Caco-2 (cell line): ENCODE measurements at regions not wholly inside any gene's neighbourhood (a gene's known extent, or its start where the extent isn't known, plus 50 kb on each side); places are given as distances from the start of the nearest gene placed in this dataset.

Source experiments
- BruUV-seq: library from RNA; stranded (reverse); fragments of 400-500 nt; replicated peaks from 2 replicates; lab custom pipeline; 2021; lab: Mats Ljungman, UMichigan
- CTCF ChIA-PET: fragments of 300-600 bp; sonication (Branson Sonifier 250); formaldehyde crosslinking; loops from one replicate; lab custom pipeline; 2022; ENCODE audit warnings: antibody characterized with exemption; lab: Charles Lee
- POLR2A ChIA-PET: fragments of 300-600 bp; sonication (Branson Sonifier 250); formaldehyde crosslinking; loops from one replicate; lab custom pipeline; 2022; ENCODE audit warnings: antibody characterized with exemption; lab: Charles Lee
- DNase-seq, 2 experiments: peaks; one replicate each; pipeline versions ENCODE4 v3.0.0 to v3.0.0-alpha.2; 2020 to 2022
- H3K27me3 ChIP-seq: replicated peaks from 2 replicates; pipeline ENCODE4 v1.6.0; 2011; ENCODE audit warnings: low read length; ENCODE audit not compliant: control insufficient read depth, insufficient read depth
- H3K36me3 ChIP-seq: 2 replicates; pipeline ENCODE4 v1.5.1; 2011; ENCODE audit warnings: low read length; ENCODE audit not compliant: control insufficient read depth, insufficient read depth
- H3K4me1 ChIP-seq: fragments of 250-450 bp; sonication (Bioruptor Pico); 2 replicates; pipeline ENCODE4 v1.5.1; 2020; ENCODE audit warnings: mild to moderate bottlenecking
- H3K4me3 ChIP-seq: 2 replicates; pipeline ENCODE4 v1.5.1; 2011; ENCODE audit warnings: low read depth, mild to moderate bottlenecking, control low read depth, low read length
- H3K9me3 ChIP-seq: fragments of 250-450 bp; sonication (Bioruptor Pico); 2 replicates; pipeline ENCODE4 v1.5.1; 2020; ENCODE audit warnings: mild to moderate bottlenecking, moderate library complexity
- H3K27ac Mint-ChIP-seq: one replicate; pipeline ENCODE4 v1.8.0; 2022; ENCODE audit warnings: mixed read lengths; ENCODE audit not compliant: unreplicated experiment
- H3K27me3 Mint-ChIP-seq: one replicate; pipeline ENCODE4 v1.8.0; 2022; ENCODE audit warnings: mixed read lengths; ENCODE audit not compliant: insufficient read depth, unreplicated experiment
- H3K36me3 Mint-ChIP-seq: one replicate; pipeline ENCODE4 v1.8.0; 2022; ENCODE audit warnings: mild to moderate bottlenecking, mixed read lengths; ENCODE audit not compliant: insufficient read depth, unreplicated experiment
- H3K4me1 Mint-ChIP-seq: one replicate; pipeline ENCODE4 v1.8.0; 2022; ENCODE audit warnings: low read depth, mixed read lengths; ENCODE audit not compliant: unreplicated experiment
- H3K4me3 Mint-ChIP-seq: one replicate; pipeline ENCODE4 v1.8.0; 2022; ENCODE audit warnings: mild to moderate bottlenecking, moderate library complexity, mixed read lengths; ENCODE audit not compliant: unreplicated experiment
- H3K9me3 Mint-ChIP-seq: one replicate; pipeline ENCODE4 v1.8.0; 2022; ENCODE audit warnings: mixed read lengths; ENCODE audit not compliant: unreplicated experiment
- intact Hi-C: fragments of 100-400 bp; cut with micrococcal nuclease; formaldehyde crosslinking; loops from one replicate; pipeline ENCODE4 v1.10.0; 2022; ENCODE audit not compliant: unreplicated experiment
- TF ChIP-seq, protein P1 (sequence below), 2 experiments: fragments of 200-600 bp in 1 of 2; IDR thresholded peaks; 1 replicate in 1 of 2; 2 replicates in 1 of 2; pipeline versions ENCODE4 v1.5.1 to v1.8.0; 2011 to 2022; ENCODE audit warnings: antibody characterized with exemption in 1 of 2, control low read depth in 1 of 2, inconsistent platforms in 1 of 2, low read depth in 1 of 2, low read length in 1 of 2, mild to moderate bottlenecking in 1 of 2, moderate library complexity in 1 of 2; ENCODE audit not compliant: insufficient read depth in 1 of 2, severe bottlenecking in 1 of 2, unreplicated experiment in 1 of 2

DNA sequence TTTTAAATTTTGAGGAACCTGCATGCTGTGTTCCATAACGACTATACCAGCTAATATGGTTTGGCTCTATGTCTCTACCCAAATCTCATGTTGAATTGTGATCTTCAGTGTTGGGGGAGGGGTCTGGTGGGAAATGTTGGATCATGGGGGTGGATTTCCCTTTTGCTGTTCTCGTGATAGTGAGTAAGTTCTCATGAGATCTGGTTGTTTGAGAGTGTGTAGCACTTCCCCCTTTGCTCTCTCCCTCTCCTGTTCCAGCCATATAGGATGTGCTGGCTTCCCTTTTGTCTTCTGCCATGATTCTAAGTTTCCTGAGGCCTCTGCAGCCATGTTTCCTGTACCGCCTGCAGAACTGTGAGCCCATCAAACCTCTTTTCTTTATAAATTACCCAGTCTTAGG lies 61.8 kb upstream of the NEDD9 start:
- peaks cover 47% of the 10 kb centered on the region for H3K4me1 ChIP-seq
- no peak overlapping the region for H3K4me3 ChIP-seq
- Mint-ChIP-seq H3K9me3 (peaks cover 27% of the 10 kb centered on the region), H3K4me1 (peaks cover 29% of the 10 kb centered on the region), H3K27me3 (no peaks in the 10 kb centered on the region), H3K36me3 (no peaks in the 10 kb centered on the region), H3K4me3 (no peak overlapping the region), H3K27ac (no peak overlapping the region)
- H3K9me3 ChIP-seq = peaks cover 16% of the 10 kb centered on the region; the same call in 1 of the 2 replicates
- no peak for DNase-seq
- TF ChIP-seq, protein P1, sequence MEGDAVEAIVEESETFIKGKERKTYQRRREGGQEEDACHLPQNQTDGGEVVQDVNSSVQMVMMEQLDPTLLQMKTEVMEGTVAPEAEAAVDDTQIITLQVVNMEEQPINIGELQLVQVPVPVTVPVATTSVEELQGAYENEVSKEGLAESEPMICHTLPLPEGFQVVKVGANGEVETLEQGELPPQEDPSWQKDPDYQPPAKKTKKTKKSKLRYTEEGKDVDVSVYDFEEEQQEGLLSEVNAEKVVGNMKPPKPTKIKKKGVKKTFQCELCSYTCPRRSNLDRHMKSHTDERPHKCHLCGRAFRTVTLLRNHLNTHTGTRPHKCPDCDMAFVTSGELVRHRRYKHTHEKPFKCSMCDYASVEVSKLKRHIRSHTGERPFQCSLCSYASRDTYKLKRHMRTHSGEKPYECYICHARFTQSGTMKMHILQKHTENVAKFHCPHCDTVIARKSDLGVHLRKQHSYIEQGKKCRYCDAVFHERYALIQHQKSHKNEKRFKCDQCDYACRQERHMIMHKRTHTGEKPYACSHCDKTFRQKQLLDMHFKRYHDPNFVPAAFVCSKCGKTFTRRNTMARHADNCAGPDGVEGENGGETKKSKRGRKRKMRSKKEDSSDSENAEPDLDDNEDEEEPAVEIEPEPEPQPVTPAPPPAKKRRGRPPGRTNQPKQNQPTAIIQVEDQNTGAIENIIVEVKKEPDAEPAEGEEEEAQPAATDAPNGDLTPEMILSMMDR (IDR thresholded peaks at IDR 0.05; ENCODE audit: insufficient read depth in 1 of 2, low read depth in 1 of 2, low read length in 1 of 2, severe bottlenecking in 1 of 2, unreplicated experiment in 1 of 2) = no peak
- BruUV-seq = no TSS peak
- ChIA-PET CTCF (no interaction called here), POLR2A (no interaction called here)
- intact Hi-C loops = no loop called here
- no peaks in the 10 kb centered on the region for H3K36me3 ChIP-seq
- H3K27me3 ChIP-seq = no peaks in the 10 kb centered on the region

DNA sequence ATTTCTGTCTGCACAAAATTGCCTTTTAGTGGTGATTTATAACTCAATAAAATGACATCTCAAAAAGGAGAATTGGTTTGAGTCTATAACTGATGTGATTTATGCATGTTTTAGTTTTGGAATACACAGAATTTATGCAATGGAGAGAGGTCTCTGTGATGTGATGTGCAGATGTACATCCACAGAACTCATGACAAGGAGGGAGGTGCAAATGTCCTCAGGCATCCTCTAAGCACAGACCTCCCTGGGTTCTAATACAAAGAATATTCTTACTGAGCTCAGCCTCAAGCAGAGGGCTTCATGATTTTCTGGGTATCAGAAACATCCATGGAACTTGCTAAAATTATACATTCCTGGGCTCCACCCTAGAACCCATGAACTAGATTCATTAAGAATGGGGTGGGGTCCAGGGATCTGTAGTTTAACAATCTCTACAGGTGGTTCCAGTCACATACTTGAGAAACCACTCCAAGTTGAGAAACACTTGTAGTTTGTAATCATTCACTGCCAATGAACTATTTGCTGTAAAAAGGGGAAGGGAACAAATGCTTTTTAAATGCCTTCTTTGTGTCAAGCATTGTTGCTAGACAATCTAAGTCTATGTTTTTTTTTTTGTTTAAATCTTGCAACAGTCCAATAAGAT lies 60.2 kb upstream of the NEDD9 start:
- no peaks in the 10 kb centered on the region for H3K27me3 ChIP-seq
- no TSS peak for BruUV-seq
- TF ChIP-seq, protein P1 (IDR thresholded peaks at IDR 0.05; ENCODE audit: insufficient read depth in 1 of 2, low read depth in 1 of 2, low read length in 1 of 2, severe bottlenecking in 1 of 2, unreplicated experiment in 1 of 2) = no peak
- Mint-ChIP-seq H3K4me3 (no peak overlapping the region), H3K27me3 (no peaks in the 10 kb centered on the region), H3K9me3 (peaks cover 19% of the 10 kb centered on the region), H3K36me3 (no peaks in the 10 kb centered on the region), H3K4me1 (peaks cover 38% of the 10 kb centered on the region), H3K27ac (no peak overlapping the region)
- peaks cover 7% of the 10 kb centered on the region; the same call in 1 of the 2 replicates for H3K9me3 ChIP-seq
- ChIA-PET POLR2A (interaction anchor here (0.6 to 1.2 kb wide), 2 partner anchors 53 to 60 kb away, joined by 3 to 6 read pairs; partner anchors contain the start of gene NEDD9), CTCF (no interaction called here)
- H3K4me1 ChIP-seq = peaks cover 37% of the 10 kb centered on the region
- intact Hi-C loops = no loop called here
- no peak for DNase-seq
- H3K36me3 ChIP-seq = no peaks in the 10 kb centered on the region
- no peak overlapping the region for H3K4me3 ChIP-seq

DNA sequence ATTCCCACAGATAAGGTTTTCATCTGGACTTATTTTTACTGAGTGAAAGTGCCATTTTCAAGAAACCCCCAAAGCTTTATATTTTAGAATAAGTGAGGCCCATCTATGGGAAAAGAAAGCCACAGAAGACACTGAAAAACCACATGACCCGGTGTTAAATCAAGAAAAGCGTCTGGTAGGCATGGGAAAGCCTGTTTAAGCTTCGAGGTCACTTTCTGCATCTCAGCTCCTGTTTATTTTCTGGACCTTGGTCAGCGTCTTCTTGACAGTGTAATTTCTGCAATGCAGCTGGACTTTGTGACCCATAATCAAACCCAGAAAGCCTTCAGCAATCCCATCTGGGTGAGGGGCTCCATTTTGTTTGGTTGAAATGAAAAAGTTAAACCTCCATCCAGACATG lies 59.6 kb upstream of the NEDD9 start:
- peaks cover 33% of the 10 kb centered on the region for H3K4me1 Mint-ChIP-seq
- Histone ChIP-seq H3K27me3 (no peaks in the 10 kb centered on the region), H3K4me3 (no peak overlapping the region), H3K4me1 (peaks cover 31% of the 10 kb centered on the region), H3K9me3 (peaks cover 7% of the 10 kb centered on the region; the same call in 1 of the 2 replicates), H3K36me3 (no peaks in the 10 kb centered on the region)
- no peak overlapping the region for H3K4me3 Mint-ChIP-seq
- DNase-seq = no peak
- intact Hi-C loops = no loop called here
- peaks cover 19% of the 10 kb centered on the region for H3K9me3 Mint-ChIP-seq
- no peaks in the 10 kb centered on the region for H3K36me3 Mint-ChIP-seq
- ChIA-PET POLR2A (interaction anchor here (0.6 to 1.2 kb wide), 2 partner anchors 53 to 59 kb away, joined by 3 to 6 read pairs; partner anchors contain the start of gene NEDD9), CTCF (no interaction called here)
- H3K27me3 Mint-ChIP-seq = no peaks in the 10 kb centered on the region
- TF ChIP-seq, protein P1 (IDR thresholded peaks at IDR 0.05; ENCODE audit: insufficient read depth in 1 of 2, low read depth in 1 of 2, low read length in 1 of 2, severe bottlenecking in 1 of 2, unreplicated experiment in 1 of 2) = no peak
- BruUV-seq = no TSS peak
- H3K27ac Mint-ChIP-seq = no peak overlapping the region
